Fibroblast of skin of scalp (primary cell): ENCODE measurements at regions not wholly inside any gene's neighbourhood (a gene's known extent, or its start where the extent isn't known, plus 50 kb on each side); places are given as distances from the start of the nearest gene placed in this dataset.
"Not testable (repeated sequence)": the region's sequence is repeated elsewhere in the genome, so short reads cannot be mapped to it uniquely, and the experiment has no call there.

Experiments
- DNase-seq: peaks from one replicate; pipeline ENCODE4 v3.0.0-alpha.2; 2013

- DNase-seq: no peak
Measured at GRCh38 chr6:71204741-71205140, 83.9 kb upstream of the OGFRL1 start.

DNA sequence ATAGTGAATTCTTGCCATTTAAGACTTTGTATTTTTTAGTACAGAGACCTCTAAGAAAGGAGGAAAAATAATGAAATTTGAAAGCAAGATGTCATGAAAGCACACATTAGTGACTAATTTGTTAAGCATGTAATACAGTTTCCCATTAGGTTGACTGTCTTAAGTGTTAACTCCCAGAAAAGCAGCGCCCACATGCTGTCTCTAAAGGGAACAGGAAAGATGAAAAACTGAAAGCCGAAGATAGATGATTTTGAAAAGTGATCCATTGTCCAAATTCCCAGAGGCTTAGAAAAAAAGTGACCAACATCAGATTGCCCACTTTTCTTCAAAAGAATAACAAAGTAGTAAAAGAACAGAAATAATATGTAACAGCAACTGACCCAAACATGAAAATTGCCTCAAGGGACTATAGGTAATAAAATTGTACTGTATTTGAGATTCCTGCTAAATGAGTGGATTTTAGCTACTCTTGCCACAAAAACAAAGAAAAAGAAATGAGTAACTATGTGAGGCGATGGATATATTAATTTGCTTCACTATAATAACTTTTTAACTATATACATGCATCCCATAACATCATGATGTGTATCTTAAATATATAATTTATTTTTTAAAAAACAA is 83.2 kb upstream of the OGFRL1 start:
- peak; percentile 38 for DNase-seq

DNA sequence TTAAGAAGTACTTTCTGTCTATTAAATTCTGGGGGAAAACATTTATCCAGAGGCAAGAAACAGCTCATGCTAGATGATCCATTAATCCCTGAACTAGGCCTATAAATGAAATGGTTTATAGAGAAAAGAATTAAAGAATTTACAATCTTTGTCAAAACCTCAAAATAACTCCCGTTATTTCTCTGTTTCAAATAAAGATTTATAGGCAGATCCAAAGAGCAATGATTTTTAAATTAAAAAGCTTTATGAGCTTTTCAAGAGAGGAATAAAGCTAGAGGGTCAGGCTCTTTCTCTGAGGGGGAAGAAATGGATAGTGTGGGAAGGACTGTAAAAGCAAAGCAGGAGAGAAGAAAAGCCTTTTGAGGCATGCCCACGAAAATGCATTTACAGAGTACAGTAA is 82.5 kb upstream of the OGFRL1 start:
- no peak for DNase-seq

GRCh38 chr6:71209206-71209605 is 79.4 kb upstream of the OGFRL1 start:
- no peak for DNase-seq

DNA sequence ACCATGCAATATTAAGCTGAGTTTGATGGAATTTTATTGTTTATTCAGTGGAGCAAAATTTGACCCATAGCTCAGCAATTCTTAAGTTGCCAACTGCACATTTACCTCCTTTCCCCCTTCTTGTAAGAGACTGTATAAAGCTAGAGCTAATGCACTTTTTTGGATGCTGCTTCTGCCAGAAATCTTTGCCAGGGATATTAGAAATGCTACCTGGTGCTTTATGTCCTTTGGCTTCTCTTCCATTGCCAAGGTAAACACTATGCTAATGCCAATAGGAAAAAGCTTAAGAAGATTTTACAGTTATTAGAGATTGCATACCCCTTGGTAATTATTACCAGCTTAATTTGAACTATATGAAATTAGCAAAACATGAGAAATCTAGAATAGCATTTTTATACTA is 79.0 kb upstream of the OGFRL1 start:
- DNase-seq: no peak

- peak; percentile 6 for DNase-seq
Measured at GRCh38 chr6:71211799-71212198, 76.8 kb upstream of the OGFRL1 start.

- no peak for DNase-seq
Measured at GRCh38 chr6:71220466-71220865, 68.1 kb upstream of the OGFRL1 start.

GRCh38 chr6:71222671-71223070 is 65.9 kb upstream of the OGFRL1 start:
- DNase-seq: no peak

DNA sequence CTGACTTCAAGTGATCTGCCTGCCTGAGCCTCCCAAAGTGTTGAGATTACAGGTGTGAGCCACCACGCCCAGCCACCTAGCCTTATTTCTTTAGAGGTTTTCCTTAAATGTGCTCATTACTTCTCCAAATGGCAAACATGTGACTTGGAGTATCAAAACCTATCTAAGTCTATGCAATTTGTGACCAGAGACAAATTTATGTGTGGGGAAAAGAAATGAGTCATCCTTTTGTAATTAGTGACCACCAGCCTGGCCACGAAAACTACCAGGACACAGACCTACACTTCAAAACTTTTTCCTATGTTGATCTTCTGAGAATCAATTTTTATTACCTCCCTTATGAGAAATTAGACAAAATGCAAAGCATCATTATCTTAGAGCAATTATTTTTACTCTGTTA is 64.6 kb upstream of the OGFRL1 start:
- no peak for DNase-seq

- no peak for DNase-seq
Measured at GRCh38 chr6:71226151-71226550, 62.5 kb upstream of the OGFRL1 start.

DNA sequence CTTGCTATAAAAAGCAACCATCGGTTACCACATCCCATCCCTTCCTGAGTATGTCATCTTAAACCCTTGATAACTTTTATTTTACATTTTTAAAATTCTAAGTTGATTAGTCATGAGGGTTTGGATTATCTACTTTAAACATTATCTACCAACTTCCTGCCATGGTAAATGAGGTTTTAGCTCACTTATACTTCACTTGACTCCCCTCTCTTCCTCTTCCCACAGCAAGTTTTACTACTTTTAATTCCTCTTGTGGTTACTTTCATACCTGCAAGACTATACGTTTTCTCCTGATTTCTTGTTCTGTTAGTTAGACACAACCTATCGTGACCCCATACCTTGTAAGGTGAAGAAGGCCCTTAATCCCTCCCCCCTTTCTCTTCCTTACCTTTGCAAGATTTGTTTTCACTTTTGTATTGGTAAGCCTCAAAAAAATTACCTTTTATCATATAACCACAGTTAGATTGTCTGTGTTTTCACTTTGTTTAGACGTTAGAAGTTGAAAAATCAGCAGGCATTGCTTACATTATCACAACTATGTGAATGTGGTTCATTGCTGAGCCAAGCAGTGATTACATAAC is 60.1 kb upstream of the OGFRL1 start:
- peak; percentile 12 for DNase-seq

DNA sequence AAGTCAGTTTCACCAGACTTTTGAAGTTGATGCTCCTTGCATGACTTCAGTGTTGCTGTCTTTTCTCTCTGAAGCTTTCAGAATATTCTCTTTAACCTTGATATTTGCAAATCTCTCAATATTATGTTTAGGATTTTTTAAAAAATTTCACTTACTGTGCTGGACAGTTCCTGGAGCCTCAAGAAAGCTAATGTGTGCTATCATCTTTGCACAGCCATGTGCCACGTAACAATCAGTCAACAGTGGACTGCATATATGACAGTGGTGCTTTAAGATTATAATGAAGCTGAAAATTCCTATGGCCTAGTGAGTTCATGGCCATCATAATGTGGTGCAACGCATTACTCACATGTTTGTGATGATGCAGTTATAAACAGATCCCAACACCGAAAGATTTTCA is 59.1 kb upstream of the OGFRL1 start:
- DNase-seq: no peak

GRCh38 chr6:71232890-71233289 is 55.7 kb upstream of the OGFRL1 start:
- not testable (repeated sequence) for DNase-seq

DNA sequence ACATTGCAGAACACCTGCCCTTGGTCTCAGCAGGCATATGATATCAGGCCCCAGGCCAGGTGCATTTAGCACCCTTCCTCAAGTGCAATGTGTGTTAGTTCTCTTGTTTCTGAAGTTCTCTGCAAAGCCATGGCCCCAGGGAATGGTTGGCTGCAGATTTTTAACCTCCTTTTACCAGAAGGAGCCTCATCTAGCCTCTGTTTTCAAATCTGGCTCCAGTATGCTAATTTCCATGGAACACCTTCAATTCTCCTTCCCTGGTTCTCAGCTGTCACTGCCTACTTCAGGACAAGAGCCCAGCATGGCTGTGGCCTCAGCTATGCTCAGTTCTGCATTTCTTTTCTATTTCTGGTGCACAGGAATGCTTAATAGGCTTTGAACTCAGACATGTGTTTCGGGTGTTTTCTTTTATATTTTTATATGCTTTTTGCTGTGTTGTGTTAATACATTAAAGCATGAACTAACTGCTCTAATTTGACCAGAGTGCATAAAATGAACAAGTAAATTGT is 51.6 kb upstream of the OGFRL1 start:
- DNase-seq: no peak

- peak; percentile 27 for DNase-seq
Measured at GRCh38 chr6:71238351-71238750, 50.3 kb upstream of the OGFRL1 start.
